HCT116 (cell line): ENCODE measurements at regions not wholly inside any gene's neighbourhood (a gene's known extent, or its start where the extent isn't known, plus 50 kb on each side); places are given as distances from the start of the nearest gene placed in this dataset.

Experiments used
- ATAC-seq: fragments of 200-7000 bp; cut with Tn5 transposase; 2 replicates; pipeline ENCODE4 v1.9.1; 2020; ENCODE audit warnings: mild to moderate bottlenecking, moderate library complexity
- BruUV-seq: library from RNA; stranded (reverse); fragments of 400-500 nt; replicated peaks from 2 replicates; lab custom pipeline; 2021; lab: Mats Ljungman, UMichigan
- CTCF ChIA-PET: fragments of 300-600 bp; sonication (Branson Sonifier 250); formaldehyde crosslinking; loops from one replicate; lab custom pipeline; 2021; ENCODE audit warnings: antibody characterized with exemption; lab: Charles Lee
- POLR2A ChIA-PET: fragments of 300-600, 350-600 bp; sonication (Branson Sonifier 250); formaldehyde crosslinking; loops from one replicate; lab custom pipeline; 2021; ENCODE audit warnings: antibody characterized with exemption; lab: Charles Lee
- RAD21 ChIA-PET, 2 experiments: fragments of 300-600 bp; sonication (Branson Sonifier 250); formaldehyde crosslinking; loops; one replicate each; lab custom pipeline; 2023; ENCODE audit warnings: low total read pairs in 2 of 2; ENCODE audit not compliant: uncharacterized antibody in 2 of 2, unreplicated experiment in 2 of 2, low non-redundant PET in 1 of 2; lab: Charles Lee
- DNase-seq: peaks from one replicate; pipeline ENCODE4 v3.0.0-alpha.2; 2010; ENCODE audit warnings: low read depth, low spot score
- H2AFZ ChIP-seq: fragments of 200-600 bp; shearing (Covaris generic), sonication (generic); 2 replicates; pipeline ENCODE4 v1.6.1; 2017; ENCODE audit warnings: low read depth, mixed run types, mixed read lengths, antibody characterized with exemption, low read length; ENCODE audit not compliant: poor library complexity, severe bottlenecking
- H3K27ac ChIP-seq: 2 replicates; pipeline ENCODE4 v1.5.1; 2012; ENCODE audit warnings: low read depth, low read length
- H3K27me3 ChIP-seq: fragments of 200-600 bp; sonication (generic); 2 replicates; pipeline ENCODE4 v1.6.1; 2016; ENCODE audit warnings: mixed run types, low read length, mixed read lengths; ENCODE audit not compliant: insufficient read depth
- H3K36me3 ChIP-seq, 2 experiments: fragments of 200-500 bp in 1 of 2; fragments of 200-600 bp in 1 of 2; sonication (Bioruptor generic) in 1 of 2; sonication (generic) in 1 of 2; 2 replicates each; pipeline versions ENCODE4 v1.5.1 to v1.6.1; 2014 to 2016; ENCODE audit warnings: low read length in 2 of 2, inconsistent platforms in 1 of 2, mixed read lengths in 1 of 2, mixed run types in 1 of 2; ENCODE audit not compliant: insufficient read depth in 2 of 2, control insufficient read depth in 1 of 2
- H3K4me1 ChIP-seq, 2 experiments: fragments of 200-600 bp in 1 of 2; sonication (generic) in 1 of 2; 2 replicates each; pipeline versions ENCODE4 v1.5.1 to v1.6.1; 2012 to 2017; ENCODE audit warnings: low read length in 2 of 2, inconsistent platforms in 1 of 2, mild to moderate bottlenecking in 1 of 2, mixed read lengths in 1 of 2, mixed run types in 1 of 2, moderate library complexity in 1 of 2; ENCODE audit not compliant: insufficient read depth in 2 of 2, control insufficient read depth in 1 of 2
- H3K4me2 ChIP-seq: fragments of 200-600 bp; sonication (generic); 2 replicates; pipeline ENCODE4 v1.6.1; 2017; ENCODE audit warnings: mixed run types, low read length, mixed read lengths
- H3K4me3 ChIP-seq, 2 experiments: fragments of 200-600 bp in 1 of 2; sonication (generic) in 1 of 2; replicated peaks in 1 of 2; 2 replicates each; pipeline ENCODE4 v1.5.1; 2011 to 2016; ENCODE audit warnings: low read length in 2 of 2, control low read depth in 1 of 2, low read depth in 1 of 2, mild to moderate bottlenecking in 1 of 2, mixed read lengths in 1 of 2, mixed run types in 1 of 2
- H3K79me2 ChIP-seq: fragments of 200-600 bp; sonication (generic); 2 replicates; pipeline ENCODE4 v1.6.1; 2017; ENCODE audit warnings: mild to moderate bottlenecking, mixed run types, low read length, moderate library complexity, mixed read lengths; ENCODE audit not compliant: insufficient read depth
- H3K9ac ChIP-seq: fragments of 200-600 bp; sonication (generic); 2 replicates; pipeline ENCODE4 v1.6.1; 2016; ENCODE audit warnings: low read length, mixed read lengths
- H3K9me2 ChIP-seq: fragments of 200-600 bp; sonication (generic), shearing (Covaris generic); 2 replicates; pipeline ENCODE4 v1.6.1; 2017; ENCODE audit warnings: mixed run types, mild to moderate bottlenecking, moderate library complexity; ENCODE audit not compliant: insufficient read depth
- H3K9me3 ChIP-seq, 2 experiments: fragments of 200-500 bp in 1 of 2; fragments of 200-600 bp in 1 of 2; sonication (Bioruptor generic) in 1 of 2; sonication (generic) in 1 of 2; 2 replicates each; pipeline ENCODE4 v1.6.1; 2014 to 2017; ENCODE audit warnings: low read length in 2 of 2, mixed read lengths in 2 of 2, inconsistent platforms in 1 of 2, low read depth in 1 of 2, mild to moderate bottlenecking in 1 of 2, mixed run types in 1 of 2, moderate library complexity in 1 of 2; ENCODE audit not compliant: control insufficient read depth in 1 of 2, insufficient read depth in 1 of 2
- H4K20me1 ChIP-seq: fragments of 200-600 bp; sonication (generic), shearing (Covaris generic); 2 replicates; pipeline ENCODE4 v1.6.1; 2017; ENCODE audit warnings: mixed run types, mild to moderate bottlenecking, moderate library complexity; ENCODE audit not compliant: insufficient read depth
- ATF3 ChIP-seq: IDR thresholded peaks from 2 replicates; pipeline ENCODE4 v1.6.1; 2012
- CBX3 ChIP-seq: IDR thresholded peaks from 2 replicates; pipeline ENCODE4 v1.6.1; 2012; ENCODE audit warnings: low read depth
- CEBPB ChIP-seq: IDR thresholded peaks from 2 replicates; pipeline ENCODE4 v1.6.1; 2012; ENCODE audit warnings: low read depth
- ELF1 ChIP-seq: IDR thresholded peaks from 2 replicates; pipeline ENCODE4 v1.6.1; 2012; ENCODE audit warnings: low read depth, borderline replicate concordance
- EZH2 ChIP-seq: fragments of 200-600 bp; sonication (generic); IDR thresholded peaks from 2 replicates; pipeline ENCODE4 v1.6.1; 2017; ENCODE audit warnings: antibody characterized with exemption, mixed run types
- EZH2phosphoT487 ChIP-seq: fragments of 200-600 bp; IDR thresholded peaks from 2 replicates; pipeline ENCODE4 v1.6.1; 2018; ENCODE audit warnings: antibody characterized with exemption, borderline replicate concordance
- FOSL1 ChIP-seq: IDR thresholded peaks from 2 replicates; pipeline ENCODE4 v1.6.1; 2012; ENCODE audit warnings: low read depth
- MAX ChIP-seq: IDR thresholded peaks from 2 replicates; pipeline ENCODE4 v1.6.1; 2012
- POLR2AphosphoS5 ChIP-seq: IDR thresholded peaks from 2 replicates; pipeline ENCODE4 v1.6.1; 2011; ENCODE audit warnings: mild to moderate bottlenecking, low read depth, low read length, moderate library complexity
- REST ChIP-seq: IDR thresholded peaks from 2 replicates; pipeline ENCODE4 v1.6.1; 2012; ENCODE audit warnings: low read depth
- SP1 ChIP-seq: IDR thresholded peaks from 2 replicates; pipeline ENCODE4 v1.6.1; 2012; ENCODE audit warnings: low read depth
- TCF7L2 ChIP-seq: IDR thresholded peaks from 2 replicates; pipeline ENCODE4 v1.7.0; 2011; ENCODE audit warnings: borderline replicate concordance, inconsistent platforms; ENCODE audit not compliant: insufficient read depth, insufficient read length; ENCODE audit errors: extremely low read depth
- YY1 ChIP-seq: IDR thresholded peaks from 2 replicates; pipeline ENCODE4 v1.6.1; 2011; ENCODE audit warnings: low read length, low read depth, moderate library complexity, mild to moderate bottlenecking; ENCODE audit not compliant: insufficient replicate concordance; ENCODE audit errors: extremely low read depth
- ZBTB33 ChIP-seq: IDR thresholded peaks from 2 replicates; pipeline ENCODE4 v1.6.1; 2011; ENCODE audit warnings: mild to moderate bottlenecking, low read length, moderate library complexity; ENCODE audit not compliant: insufficient replicate concordance; ENCODE audit errors: extremely low read depth
- ZFX ChIP-seq: fragments of 450-650 bp; IDR thresholded peaks from 2 replicates; pipeline ENCODE4 v1.6.1; 2017
- ZNF274 ChIP-seq: fragments of 200-500 bp; sonication (Bioruptor generic); IDR thresholded peaks from 2 replicates; pipeline ENCODE4 v1.6.1; 2014; ENCODE audit warnings: mild to moderate bottlenecking, low read depth, low read length, inconsistent platforms
- intact Hi-C: fragments of 100-400 bp; cut with micrococcal nuclease; formaldehyde crosslinking; loops from 2 replicates; pipeline ENCODE4 v1.10.0; 2022

GRCh38 chr4:57602141-57602540 is 492.0 kb upstream of the IGFBP7 start:
- ATAC-seq (no peak), DNase-seq (no peak)
- ChIA-PET RAD21 (no interaction called here), POLR2A (no interaction called here), CTCF (no interaction called here)
- intact Hi-C loops: no loop called here
- Histone ChIP-seq H3K4me1 (no peaks in the 10 kb centered on the region), H3K79me2 (no peaks in the 10 kb centered on the region), H3K9ac (no peak overlapping the region), H3K27me3 (no peaks in the 10 kb centered on the region), H3K9me3 (peaks cover 0 to 15% of the 10 kb centered on the region in 2 experiments; a peak in 2 of 4 replicates), H4K20me1 (no peaks in the 10 kb centered on the region), H3K4me3 (no peak overlapping the region), H3K36me3 (no peaks in the 10 kb centered on the region), H3K4me2 (no peak overlapping the region), H2AFZ (no peak overlapping the region), H3K9me2 (no peaks in the 10 kb centered on the region), H3K27ac (no peak overlapping the region)
- no TSS peak for BruUV-seq
- TF ChIP-seq YY1: no peak
- no peak for TF ChIP-seq EZH2
- no peak for TF ChIP-seq MAX
- TF ChIP-seq POLR2AphosphoS5: no peak

- H3K27me3 ChIP-seq: no peaks in the 10 kb centered on the region
- no peaks in the 10 kb centered on the region for H3K9me2 ChIP-seq
- H4K20me1 ChIP-seq: no peaks in the 10 kb centered on the region; the same call in 1 of the 2 replicates
- DNase-seq (no peak), ATAC-seq (no peak)
- POLR2A ChIA-PET: no interaction called here
- no peak overlapping the region for H2AFZ ChIP-seq
- no peak overlapping the region for H3K9ac ChIP-seq
- peaks cover 12 to 14% of the 10 kb centered on the region in 2 experiments; a peak in 2 of 4 replicates for H3K9me3 ChIP-seq
- CTCF ChIA-PET: no interaction called here
- RAD21 ChIA-PET: no interaction called here
- no peaks in the 10 kb centered on the region for H3K79me2 ChIP-seq
- H3K27ac ChIP-seq: no peak overlapping the region
- BruUV-seq: no TSS peak
- no peaks in the 10 kb centered on the region for H3K4me1 ChIP-seq
- H3K4me2 ChIP-seq: no peak overlapping the region
- intact Hi-C loops: no loop called here
- H3K4me3 ChIP-seq: no peak overlapping the region
- H3K36me3 ChIP-seq: no peaks in the 10 kb centered on the region
- no peak for TF ChIP-seq FOSL1
- TF ChIP-seq ZBTB33: no peak
- no peak for TF ChIP-seq EZH2
- no peak for TF ChIP-seq ZFX
- no peak for TF ChIP-seq CEBPB
- TF ChIP-seq CBX3: no peak
- no peak for TF ChIP-seq REST
- TF ChIP-seq TCF7L2: no peak
- TF ChIP-seq ATF3: no peak
- no peak for TF ChIP-seq ZNF274
- TF ChIP-seq EZH2phosphoT487: no peak
- no peak for TF ChIP-seq ELF1
- TF ChIP-seq SP1: no peak
These were observed 480.9 kb upstream of the IGFBP7 start for GRCh38 chr4:57591073-57591472.
